Kidney glomerular epithelial cell (primary cell): ENCODE measurements at regions not wholly inside any gene's neighbourhood (a gene's known extent, or its start where the extent isn't known, plus 50 kb on each side); places are given as distances from the start of the nearest gene placed in this dataset.
A peak's percentile ranks its signal among the peaks of the same experiment; 100 is the strongest.
"Not testable (repeated sequence)": the region's sequence is repeated elsewhere in the genome, so short reads cannot be mapped to it uniquely, and the experiment has no call there.

ENCODE experiments used
- DNase-seq: peaks from one replicate; lab custom pipeline; 2025; lab: John Stamatoyannopoulos, UW

DNA sequence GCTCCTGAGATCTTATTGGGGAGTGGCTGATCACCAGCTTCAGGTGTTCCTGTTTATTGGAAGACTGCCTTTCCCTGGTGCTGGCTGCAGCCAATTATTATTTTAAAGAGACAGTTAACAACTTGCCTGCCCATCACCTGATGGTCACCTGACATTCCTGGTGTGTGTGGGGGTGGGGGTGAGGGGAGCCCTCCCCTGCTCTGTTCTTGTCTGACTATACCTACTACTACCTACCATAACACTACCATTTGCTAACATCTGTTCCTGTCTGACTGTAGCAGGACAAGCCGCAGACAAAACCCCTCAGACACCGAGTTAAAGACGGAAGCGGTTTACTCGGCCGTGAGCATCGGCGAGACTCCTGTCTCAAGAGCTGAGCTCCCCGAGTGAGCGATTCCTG is 54.9 kb upstream of the NBPF3 start:
- no peak for DNase-seq

GRCh38 chr1:21384620-21385019 is 55.3 kb upstream of the NBPF3 start:
- DNase-seq, result no peak

DNA sequence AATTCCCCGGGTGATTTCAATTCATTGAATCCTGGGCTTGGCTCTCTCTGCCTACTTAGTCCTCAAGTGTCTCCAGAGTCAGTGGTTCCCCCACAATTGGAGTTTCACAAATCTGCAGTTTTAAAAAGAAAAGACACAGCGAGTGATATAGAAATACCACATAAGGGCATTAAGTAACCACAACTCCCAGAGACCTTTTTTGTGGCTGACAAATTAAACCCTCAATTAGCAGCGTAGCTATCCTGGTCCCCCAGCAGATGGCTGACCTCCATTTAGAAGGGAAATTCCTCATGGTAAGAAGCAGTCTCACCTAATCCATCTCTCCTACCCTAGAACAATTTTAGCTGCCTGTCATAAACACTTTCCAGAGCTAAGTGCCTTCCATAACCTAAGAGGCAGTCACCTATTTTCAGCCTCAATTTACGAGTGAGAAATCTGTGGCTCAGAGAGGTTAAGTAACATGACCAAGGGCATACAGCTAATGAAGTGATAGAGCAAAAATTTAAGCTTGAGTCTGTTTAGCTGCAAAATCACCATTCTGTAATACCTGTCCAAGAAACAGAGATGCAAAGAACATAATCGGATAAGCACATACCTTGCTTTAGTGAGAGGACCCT is 56.0 kb upstream of the NBPF3 start:
- DNase-seq, result no peak

GRCh38 chr1:21381354-21381753 is 58.6 kb upstream of the NBPF3 start:
- no peak for DNase-seq

DNA sequence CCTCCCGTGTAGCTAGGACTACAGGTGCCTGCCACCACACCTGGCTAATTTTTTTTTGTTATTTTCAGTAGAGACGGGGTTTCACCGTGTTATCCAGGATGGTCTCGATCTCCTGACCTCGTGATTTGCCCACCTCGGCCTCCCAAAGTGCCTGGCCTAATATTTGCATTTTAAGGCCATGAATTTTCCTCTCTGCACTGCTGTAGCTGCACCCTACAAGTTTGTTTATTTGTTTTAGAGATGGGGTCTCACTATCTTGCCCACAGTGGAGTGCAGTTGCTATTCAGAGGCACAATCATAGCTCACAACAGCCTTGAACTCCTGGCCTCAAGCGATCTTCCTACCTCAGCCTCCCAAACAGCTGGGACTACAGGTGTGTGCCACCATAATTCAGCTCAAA is 59.8 kb upstream of the NBPF3 start:
- not testable (repeated sequence) for DNase-seq

DNA sequence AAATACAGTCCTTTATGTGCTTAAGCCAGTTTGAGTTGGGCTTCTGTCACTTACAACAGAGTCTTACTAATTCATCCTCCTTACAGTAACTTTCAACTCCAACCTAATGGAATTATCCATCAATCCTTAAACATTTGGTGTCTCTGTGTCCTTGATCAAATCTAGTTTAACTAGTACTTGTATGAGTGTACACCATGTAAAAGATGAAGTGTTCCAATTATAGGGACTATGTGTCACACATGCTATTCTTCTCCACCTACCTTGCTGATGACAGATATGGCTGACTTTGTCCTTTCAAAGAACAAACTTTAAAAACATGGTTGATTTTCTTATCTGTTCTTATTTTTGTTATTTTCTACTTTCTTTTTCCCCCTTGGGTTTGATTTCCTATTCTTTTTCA is 60.4 kb upstream of the NBPF3 start:
- DNase-seq, result no peak

DNA sequence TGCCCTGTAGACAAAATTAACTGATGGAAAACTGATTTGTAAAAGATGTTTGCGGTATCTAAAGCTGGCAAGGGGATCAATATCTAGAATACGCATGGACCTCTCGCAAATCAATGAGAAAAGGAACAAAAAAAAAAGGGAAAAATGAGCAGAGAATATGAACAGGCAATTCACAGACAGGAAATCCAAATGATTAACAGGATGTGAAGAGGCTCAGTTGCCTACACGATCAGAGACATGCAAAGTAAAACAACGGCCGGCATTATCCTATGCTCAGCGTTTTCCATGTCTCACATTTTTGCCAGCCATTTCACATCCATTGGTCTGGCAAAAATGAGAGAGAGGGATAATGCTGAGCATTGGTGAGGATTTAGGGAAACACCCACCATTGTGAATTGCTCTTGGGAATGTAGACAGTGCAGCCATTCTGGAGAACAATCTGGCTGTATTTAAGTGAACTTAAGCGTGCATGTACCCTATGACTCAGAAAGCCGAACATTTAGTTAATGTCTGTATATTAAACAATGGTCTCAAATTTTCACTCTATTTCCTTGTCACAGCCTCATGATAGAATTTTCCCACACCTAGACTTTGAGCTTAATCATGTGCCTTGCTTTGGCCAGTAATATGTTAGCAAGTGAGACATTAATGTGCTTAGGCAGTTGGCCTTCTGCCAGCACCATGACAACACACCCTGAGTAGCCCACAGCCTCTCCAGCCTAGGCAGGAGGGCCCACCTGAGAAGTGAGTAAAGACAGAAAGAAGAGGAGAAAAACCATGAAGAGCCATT is 61.0 kb upstream of the NBPF3 start:
- DNase-seq, result no peak

DNA sequence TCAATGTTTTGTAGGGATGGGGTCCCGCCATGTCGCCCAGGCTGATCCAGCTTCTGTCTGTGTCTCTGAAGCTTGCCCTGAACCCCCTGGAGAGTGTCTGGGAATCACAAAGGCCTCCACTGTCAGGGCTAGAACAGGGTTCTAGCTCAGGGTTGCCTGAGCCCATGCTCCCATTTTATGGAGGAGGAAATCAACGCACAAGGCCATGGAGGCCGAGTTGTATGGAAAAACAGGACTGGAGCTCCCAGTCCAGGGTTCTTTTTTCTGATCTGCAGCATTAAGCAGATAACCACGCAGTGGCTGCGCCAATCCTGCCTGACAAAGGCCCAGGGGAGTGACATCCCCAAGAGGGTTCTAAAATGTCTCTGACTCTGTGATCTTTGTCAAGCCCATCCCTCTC is 67.6 kb upstream of the NBPF3 start:
- no peak for DNase-seq

- DNase-seq, result no peak
Measured at GRCh38 chr1:21369905-21370304, 70.0 kb upstream of the NBPF3 start.

DNA sequence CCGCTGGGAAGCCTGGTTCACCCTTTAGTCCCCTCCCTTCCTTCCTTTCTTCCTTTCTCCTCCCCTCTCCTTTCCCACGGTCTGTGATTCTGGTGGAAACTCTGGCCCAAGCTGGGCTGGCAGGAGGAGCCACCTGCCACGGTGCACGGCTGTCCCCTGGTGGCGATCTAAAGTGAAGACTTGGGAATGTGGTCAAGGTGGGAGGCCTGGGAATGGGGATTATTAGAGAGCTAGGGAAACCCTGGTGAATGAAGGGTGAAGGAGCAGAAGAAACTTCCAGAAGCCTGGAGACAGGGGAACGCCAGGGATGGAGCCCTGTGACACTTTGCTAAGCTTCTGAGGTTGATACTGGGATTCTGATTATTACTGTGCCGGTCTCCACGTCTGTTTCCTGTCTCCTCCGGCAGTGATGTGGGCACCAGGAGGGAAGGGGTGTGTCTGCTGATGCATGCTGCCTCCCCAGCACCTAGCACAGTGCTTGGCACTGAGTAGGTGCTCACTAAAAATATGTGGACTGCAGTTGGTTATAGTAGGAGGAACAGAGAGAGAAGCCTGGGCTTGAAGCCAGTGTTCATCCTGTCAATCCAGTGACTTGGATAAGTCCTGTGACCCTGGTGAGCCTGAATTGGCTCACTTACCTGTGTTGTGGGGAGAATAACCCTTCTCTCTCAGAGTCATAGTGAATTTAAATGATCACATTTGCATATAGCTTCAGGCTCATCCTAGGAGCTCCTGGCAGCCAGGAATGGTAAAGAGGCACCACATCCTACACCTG is 71.2 kb upstream of the NBPF3 start:
- DNase-seq, result peak; percentile 81

- DNase-seq, result not testable (repeated sequence)
Measured at GRCh38 chr1:21367973-21368514, 71.9 kb upstream of the NBPF3 start.

- DNase-seq, result no peak
Measured at GRCh38 chr1:21366288-21366687, 73.6 kb upstream of the NBPF3 start.

DNA sequence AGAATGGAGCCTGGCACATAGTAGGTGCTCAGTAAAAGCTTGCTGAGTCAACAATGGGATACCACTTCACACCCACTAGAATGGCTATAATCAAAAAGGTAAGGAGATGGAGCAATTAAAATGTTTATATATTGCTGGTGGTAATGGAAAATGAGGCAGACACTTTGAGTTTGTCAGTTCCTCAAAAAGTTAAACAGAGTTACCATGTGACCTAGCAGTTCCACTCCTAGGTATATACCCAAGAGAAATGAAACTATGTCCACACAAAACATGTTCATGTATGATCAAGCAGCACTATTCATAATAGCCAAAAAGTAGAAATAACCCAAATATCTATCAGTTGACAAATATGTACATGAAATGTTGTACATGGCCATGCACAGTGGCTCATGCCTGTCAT is 74.8 kb upstream of the ECE1 start:
- DNase-seq, result no peak

- DNase-seq, result no peak
Measured at GRCh38 chr1:21362096-21362495, 71.8 kb upstream of the ECE1 start.

GRCh38 chr1:21361506-21361905 is 71.2 kb upstream of the ECE1 start:
- DNase-seq, result no peak

GRCh38 chr1:21357161-21357560 is 66.9 kb upstream of the ECE1 start:
- DNase-seq, result no peak

- no peak for DNase-seq
Measured at GRCh38 chr1:21355956-21356355, 65.7 kb upstream of the ECE1 start.

DNA sequence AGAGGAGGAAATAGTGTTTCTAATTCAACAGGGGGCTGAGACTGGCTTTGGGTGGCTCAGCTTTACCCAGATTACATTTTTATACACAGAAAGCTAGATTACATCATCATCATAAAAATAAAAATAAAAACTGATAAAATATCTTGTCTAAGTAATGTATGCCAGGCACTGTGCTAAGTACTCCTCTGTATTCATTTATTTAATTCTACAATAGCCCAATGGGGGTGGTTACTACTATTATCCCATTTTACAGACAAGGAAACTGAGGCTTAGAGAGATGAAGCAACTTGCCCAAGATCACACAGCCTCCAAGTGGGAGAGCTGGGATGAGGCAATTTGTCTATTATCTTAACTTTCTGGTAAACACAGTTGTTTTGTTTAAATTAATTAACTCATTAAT is 62.3 kb upstream of the ECE1 start:
- DNase-seq, result no peak

DNA sequence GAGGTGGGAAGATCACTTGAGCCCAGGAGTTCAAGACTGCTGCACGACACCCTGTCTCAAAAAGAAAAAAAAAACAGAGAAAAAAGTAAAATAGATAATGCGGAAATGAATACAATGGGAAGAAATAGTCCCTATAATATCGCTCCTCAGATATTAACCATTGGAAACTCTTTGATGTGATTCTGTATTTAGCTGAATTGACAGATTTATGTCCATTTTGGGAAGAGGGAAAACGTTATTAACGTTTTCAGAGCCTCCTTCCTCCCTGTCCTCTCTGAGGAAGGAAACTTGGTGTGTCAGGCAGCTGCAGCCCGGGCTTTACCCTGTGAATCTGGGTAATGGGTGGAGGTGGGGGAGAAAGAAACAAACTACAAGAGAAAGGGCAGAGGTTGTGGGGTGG is 61.6 kb upstream of the ECE1 start:
- DNase-seq, result no peak

GRCh38 chr1:21350202-21350885 is 60.1 kb upstream of the ECE1 start:
- DNase-seq, result peak; percentile 53

DNA sequence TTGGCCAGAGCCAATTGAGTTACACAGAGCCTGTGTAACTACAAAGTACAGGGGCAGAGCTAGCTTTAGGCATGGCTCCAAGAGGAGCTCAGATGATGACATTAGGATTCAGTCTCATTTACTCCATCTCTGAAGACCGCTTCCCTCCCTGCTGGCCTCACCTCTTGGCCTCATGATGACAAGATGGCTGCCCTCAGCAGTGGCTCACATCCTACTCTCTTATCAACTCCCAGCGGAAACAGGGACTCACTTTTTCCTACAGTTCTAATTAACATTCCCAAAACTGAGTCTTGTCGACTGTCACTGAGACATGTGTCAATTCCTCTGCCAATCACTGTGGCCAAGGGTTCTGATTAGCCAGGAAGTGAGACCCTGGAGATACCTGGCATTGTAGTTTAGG is 59.4 kb upstream of the ECE1 start:
- no peak for DNase-seq

DNA sequence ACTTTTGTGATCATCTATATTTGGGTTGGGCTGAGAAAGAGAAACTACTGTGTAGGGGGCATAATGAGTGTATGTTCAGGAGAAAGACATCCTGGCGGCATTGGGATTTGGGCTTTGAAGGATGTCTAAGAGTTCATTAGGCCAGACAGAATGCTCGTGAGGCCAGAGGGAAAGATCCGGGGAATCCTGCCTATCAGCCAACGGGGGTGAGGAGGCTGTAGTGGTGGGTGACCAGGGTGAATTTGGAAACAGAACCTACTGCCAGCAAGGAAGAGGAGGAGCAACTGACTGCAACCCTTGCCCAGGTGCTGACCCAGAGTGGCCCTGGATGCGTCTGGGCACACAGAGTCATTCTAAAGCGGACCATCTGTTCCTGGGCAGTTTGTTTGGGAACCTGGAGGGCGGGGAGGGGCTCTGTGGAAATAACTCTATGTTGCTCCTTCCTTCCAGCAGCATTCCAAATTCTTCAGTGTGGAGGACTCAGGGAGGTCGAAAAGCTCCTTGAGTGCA is 56.9 kb upstream of the ECE1 start:
- no peak for DNase-seq
